GM12872 (cell line): ENCODE measurements at regions not wholly inside any gene's neighbourhood (a gene's known extent, or its start where the extent isn't known, plus 50 kb on each side); places are given as distances from the start of the nearest gene placed in this dataset.

Experiments used
- CTCF ChIP-seq: IDR thresholded peaks from 3 replicates; pipeline ENCODE4 v1.5.1; 2011; ENCODE audit warnings: low read depth, mild to moderate bottlenecking, low read length, moderate library complexity; ENCODE audit not compliant: insufficient read depth

- no peak for TF ChIP-seq CTCF
Observed at GRCh38 chr16:62253966-62254365, 217.7 kb upstream of the CDH8 start.

- TF ChIP-seq CTCF, result no peak
Observed at GRCh38 chr16:62249069-62249468, 212.8 kb upstream of the CDH8 start.

DNA sequence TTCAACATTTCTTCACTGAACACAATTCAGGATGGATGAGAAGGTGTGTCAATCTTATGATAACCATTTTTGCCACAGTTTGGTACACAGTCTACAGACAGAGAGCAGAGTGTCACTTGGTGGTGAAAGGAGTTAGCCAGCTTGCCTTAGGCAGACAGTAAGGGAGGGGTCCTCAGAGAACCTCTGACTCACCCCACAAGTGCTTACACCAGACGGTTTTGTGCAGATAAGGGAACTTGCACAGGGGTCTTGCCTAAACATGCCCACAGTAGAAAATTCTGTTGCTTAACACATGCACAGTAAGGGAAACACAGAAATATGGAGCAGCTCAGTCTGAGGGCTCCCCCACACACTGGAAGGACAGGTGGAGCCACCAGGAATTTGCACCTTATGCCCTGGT, 204.5 kb upstream of the CDH8 start:
- TF ChIP-seq CTCF, result no peak

DNA sequence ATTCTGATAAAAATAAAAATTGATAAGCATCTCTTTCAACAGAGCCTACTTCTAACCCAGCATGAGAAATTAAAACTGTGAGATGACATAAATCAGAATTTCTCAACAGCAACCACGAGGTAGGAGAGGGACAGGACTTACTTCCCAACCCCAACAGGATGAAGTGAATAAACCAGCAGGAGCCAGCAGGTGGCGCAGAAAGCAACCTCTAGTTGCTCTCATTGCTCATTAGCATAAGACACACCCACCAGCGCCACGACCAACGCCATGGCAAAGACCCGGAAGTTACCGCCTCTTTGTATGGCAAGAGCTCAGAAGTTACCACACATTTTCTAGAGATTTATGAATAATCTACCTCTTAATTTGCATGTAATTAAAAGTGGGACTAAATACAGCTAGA, 189.4 kb upstream of the CDH8 start:
- peak; percentile 58 for TF ChIP-seq CTCF

GRCh38 chr16:62224646-62225209, 188.5 kb upstream of the CDH8 start:
- no peak for TF ChIP-seq CTCF

DNA sequence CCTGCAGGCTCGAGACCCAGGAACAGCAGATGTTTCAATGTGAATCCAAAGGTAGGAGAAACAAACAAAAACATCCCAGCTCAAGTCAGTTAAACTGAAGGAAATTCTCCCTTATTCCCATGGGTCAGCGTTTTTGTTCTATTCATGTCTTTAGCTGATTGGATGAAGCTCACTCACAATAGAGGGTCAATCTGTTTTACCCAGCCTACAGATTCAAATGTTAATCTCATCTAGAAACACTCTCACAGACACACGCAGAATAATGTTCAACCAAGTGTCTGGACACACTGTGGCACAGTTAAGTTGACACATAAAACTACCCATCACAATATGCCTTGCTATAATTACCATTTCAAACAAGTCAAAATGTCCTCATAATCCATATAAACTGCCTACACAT, 180.6 kb upstream of the CDH8 start:
- no peak for TF ChIP-seq CTCF

- 0 out of 3 replicates have a peak, but pooled peaks have one; percentile 26 for TF ChIP-seq CTCF
Observed at GRCh38 chr16:62213763-62214162, 177.5 kb upstream of the CDH8 start.
